ENCODE measurements at regions not wholly inside any gene's neighbourhood (a gene's known extent, or its start where the extent isn't known, plus 50 kb on each side); places are given as distances from the start of the nearest gene placed in this dataset.

DNA sequence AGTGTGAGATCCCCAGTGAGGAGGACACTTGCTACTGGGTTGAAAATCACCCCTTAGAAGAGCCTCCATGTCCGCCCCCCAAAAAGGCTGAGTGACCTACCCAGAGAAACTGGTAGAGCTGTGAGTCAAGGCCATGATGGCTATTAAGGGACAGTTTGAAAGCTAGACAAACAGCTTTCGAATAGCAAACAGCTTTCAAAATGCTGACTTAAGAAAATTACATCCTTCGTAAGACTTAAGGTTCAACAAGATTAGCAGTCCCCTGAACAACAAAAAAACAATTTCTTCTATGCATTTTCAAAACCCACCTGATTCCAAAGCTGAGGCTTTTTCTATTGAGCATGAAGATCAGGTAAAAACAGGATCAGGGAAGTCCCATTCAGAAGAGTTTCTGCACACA, 269.7 kb upstream of the SOX2 start:
- DNase-seq (ENCODE audit: low spot score): no peak

DNA sequence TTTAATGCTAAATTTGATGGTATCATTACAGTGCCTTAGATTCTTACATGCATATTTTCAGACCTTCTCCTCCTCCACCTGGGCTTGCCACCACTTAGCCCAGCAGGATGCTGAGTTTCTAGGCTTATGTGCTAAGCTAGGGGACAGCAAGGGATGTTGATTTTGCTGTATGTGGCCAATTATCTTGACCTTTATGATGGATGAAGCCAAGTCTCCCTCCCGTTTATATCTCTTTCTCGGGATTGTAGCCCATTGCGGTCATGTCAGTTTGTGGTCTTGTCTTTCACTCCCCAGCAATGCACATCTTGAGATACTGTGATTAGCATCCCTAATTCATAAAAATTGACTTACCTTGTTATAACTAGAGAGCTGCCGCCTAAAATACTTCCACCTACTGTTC, 278.7 kb upstream of the SOX2 start:
- no peak for DNase-seq (ENCODE audit: low spot score)

- DNase-seq (ENCODE audit: low spot score): no peak
These were observed 280.0 kb upstream of the SOX2 start for GRCh38 chr3:181431748-181432147.

DNA sequence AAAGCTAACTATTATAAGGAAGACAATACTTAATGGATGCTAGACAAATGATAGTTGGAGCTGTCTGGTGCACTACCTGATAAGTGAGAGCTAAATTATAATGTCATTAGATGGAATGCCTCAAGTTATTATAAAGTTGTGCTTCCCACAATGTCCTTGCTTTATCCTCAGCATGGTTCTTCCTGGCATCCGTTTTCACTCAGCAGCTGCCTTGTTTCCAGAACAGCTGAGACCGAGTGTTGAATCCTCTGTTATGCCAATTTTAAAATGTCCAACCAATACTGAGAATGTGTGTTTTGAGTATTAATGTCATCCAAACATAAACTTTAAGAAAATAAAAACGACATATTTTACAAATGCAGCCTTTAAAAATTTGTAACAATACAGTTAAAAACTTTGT, 286.7 kb upstream of the SOX2 start:
- DNase-seq (ENCODE audit: low spot score): no peak

- no peak for DNase-seq (ENCODE audit: low spot score)
These were observed 293.5 kb upstream of the SOX2 start for GRCh38 chr3:181418233-181418632.

GRCh38 chr3:181417748-181418147, 294.0 kb upstream of the SOX2 start:
- no peak for DNase-seq (ENCODE audit: low spot score)

DNA sequence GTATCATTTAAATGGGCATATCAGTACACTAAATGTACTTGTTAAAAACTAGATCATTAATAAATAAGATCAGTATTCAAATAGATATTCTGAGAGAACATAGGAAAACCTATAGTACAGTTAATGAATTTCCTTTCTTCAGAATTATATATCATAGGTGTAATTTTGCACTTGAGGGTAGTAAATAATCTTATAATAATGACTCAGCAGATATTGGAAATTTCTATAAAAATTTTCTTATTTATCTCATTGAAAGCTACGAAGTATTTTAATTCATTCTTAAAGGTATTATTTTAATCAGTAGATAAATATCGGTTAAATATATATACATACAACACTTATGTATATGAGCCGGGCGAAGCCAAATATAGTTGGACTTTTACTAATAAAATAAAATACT, 300.9 kb upstream of the SOX2 start:
- no peak for DNase-seq (ENCODE audit: low spot score)

DNA sequence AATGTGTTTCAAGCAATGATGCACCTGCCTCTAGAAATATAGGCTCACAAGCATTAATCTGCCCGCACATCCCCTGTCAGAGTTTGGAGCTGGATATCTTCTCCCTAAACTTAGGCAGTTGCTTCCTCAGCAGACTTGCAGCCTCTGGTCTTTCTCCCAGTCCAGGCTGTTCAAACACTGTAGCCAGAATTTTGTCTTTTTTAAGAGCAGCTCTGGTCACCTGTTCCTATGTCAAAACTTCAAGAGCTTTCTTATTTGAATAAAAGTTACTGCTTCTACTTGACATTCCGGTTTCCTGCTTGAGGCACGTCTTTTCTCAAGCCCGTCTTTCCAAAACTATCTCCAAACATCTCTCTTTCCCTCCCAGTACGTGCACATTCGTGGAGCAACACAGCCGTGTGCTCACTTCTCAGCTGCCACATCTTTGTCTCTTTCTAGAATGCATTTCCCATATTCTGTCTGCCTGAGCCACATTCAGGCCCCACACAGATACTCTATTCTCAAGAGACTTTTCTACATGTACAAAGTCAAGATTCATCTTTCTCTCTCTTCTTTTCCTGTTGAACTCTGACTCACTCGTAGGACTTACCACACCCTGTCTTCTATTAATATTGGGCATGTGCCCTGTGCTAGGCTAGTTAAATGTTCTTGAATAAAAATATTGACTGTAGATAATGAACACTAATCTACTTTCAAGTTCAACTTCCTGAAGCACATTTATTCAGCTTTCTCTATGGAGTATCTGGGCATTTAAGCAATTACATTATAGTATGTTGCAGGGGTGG, 307.7 kb upstream of the SOX2 start:
- no peak for DNase-seq (ENCODE audit: low spot score)

DNA sequence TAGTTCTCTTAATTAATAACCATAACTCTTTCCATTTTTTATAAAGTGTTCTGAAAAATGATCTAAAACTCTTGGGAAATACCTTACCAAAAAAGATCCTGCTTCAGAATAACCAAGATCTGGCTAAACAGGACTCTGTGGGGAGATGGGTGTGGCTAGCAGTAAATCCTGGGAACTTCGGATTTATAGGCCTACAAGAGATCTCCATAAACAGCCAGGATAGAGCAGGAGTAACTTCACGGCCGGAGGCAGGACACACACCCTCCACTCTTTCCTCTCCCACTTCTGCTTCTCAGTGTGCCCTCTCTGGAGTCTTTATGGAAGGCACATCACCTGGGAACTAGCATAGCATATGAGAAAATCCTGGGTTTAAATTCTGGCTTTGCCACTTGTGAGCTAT, 309.4 kb upstream of the SOX2 start:
- DNase-seq (ENCODE audit: low spot score): no peak

DNA sequence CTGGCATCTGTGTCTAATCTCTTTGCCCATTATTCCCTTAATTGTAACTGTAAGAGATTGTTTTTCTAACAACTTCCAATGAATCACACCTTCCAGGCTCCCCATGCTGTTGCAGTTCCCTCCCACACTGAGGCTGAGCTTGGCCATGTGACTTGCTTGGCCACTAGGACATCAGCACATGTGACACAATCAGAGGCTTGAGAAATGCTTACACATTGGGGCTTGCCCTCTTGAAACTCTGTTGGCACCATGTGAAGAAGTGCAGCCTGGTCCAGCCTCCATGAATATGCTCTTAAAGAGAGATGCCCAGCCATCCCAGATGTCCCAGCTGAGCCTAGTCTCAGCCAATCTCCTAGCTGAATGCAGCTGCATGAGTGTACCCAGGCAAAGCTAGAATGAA, 326.8 kb upstream of the SOX2 start:
- no peak for DNase-seq (ENCODE audit: low spot score)

- DNase-seq (ENCODE audit: low spot score): no peak
These were observed 328.0 kb upstream of the SOX2 start for GRCh38 chr3:181383760-181384159.

DNA sequence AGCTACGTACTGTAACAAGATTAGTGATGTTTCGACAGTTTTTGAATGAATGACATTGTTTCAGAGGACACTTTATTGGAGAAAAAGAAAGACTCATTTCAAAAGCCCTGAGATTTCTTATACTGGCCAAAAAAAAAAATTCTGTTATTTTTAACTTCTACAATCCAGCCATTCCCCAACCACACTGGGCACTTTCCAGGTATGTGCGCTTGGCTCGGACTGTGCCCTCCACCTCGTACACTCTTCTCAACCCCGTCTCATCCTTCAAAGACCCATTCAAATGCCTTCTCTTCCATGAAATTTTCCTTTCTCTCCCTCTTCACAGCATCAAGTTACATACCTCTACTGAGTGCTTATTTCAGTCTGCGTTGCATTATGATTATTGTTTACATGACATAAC, 328.5 kb upstream of the SOX2 start:
- no peak for DNase-seq (ENCODE audit: low spot score)

DNA sequence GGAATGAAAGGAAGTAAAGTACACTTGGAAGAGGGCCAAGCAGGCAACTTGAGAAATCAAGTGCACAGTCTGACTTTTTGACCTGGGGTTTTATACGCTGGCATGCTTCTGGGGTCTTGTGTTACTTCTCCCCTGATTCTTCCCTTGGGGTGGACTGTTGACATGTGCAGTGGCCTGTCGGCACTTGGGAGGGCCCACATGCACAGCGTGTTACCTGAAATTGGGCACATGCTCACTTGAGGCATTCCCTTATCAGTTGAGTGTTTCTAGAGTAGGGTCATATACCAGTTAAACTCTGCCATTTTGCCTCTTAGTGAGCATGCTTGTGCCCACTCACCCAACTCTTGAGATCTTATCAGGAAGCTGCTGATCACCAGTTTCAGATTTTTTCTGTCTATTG, 329.1 kb upstream of the SOX2 start:
- DNase-seq (ENCODE audit: low spot score): no peak

- no peak for DNase-seq (ENCODE audit: low spot score)
These were observed 332.4 kb upstream of the SOX2 start for GRCh38 chr3:181379278-181379677.

DNA sequence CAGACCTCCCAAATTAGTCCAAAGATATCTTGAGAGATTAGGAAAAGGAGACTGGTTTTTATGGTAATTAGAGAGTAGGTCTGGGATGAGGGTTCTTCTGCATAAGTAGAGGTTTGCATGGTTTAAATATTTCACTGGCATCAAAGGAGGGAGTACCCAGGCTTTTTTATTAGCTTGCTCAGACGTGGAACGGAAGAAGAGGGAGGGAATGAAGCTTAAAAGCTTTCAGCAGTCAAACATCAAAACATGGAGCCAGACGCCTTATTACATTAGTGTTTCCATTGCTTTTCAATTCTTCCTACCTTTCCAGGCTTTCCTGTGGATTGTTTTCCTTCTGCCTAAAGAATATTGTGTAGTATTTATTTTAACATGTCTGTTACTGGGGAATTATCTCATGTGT, 342.1 kb upstream of the SOX2 start:
- no peak for DNase-seq (ENCODE audit: low spot score)

GRCh38 chr3:181363231-181363630, 348.5 kb upstream of the SOX2 start:
- no peak for DNase-seq (ENCODE audit: low spot score)

GRCh38 chr3:181362378-181362777, 349.3 kb upstream of the SOX2 start:
- DNase-seq (ENCODE audit: low spot score): no peak

DNA sequence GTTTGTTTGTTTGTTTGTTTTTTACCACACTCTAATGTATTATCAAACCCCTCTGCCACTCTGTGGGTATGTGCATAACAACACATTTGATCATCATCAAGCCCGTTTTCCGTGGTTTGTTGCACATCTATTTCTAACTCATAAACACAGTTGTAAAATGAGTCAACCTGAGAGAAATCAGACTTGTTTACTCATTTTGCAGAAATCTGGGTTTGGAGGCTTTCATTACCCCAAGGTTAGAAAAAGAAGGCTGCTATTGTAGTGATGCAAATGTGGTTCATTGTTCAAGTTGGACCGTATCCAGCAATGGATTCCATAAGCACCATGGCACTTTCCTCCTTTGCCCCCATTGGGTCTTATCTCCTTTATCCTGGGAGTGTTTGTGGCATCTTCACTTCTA, 353.2 kb upstream of the SOX2 start:
- DNase-seq (ENCODE audit: low spot score): no peak

GRCh38 chr3:181358060-181358459, 353.7 kb upstream of the SOX2 start:
- no peak for DNase-seq (ENCODE audit: low spot score)

DNA sequence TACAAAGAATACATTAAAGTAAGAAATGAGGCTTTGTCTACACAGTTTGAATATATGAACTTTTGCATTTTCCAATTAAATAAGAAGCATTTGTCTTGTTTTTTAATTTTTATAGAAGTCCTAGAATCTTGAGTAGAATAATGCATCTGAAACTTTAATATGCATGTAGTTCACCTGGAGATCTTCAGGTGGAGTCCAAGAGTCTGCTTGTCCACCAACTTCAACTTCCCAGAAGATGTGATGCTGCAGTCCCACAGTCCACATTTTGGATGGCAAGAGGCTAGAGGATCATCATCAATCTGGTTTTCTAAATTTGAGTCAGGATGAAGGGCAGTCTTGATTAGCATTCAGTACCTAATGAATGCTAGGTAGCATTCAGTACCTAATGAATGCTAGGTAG, 357.6 kb upstream of the SOX2 start:
- no peak for DNase-seq (ENCODE audit: low spot score)

- DNase-seq (ENCODE audit: low spot score): no peak
These were observed 354.8 kb upstream of the DNAJC19 start for GRCh38 chr3:181344331-181344730.

GRCh38 chr3:181336597-181336996, 347.1 kb upstream of the DNAJC19 start:
- DNase-seq (ENCODE audit: low spot score): no peak

DNA sequence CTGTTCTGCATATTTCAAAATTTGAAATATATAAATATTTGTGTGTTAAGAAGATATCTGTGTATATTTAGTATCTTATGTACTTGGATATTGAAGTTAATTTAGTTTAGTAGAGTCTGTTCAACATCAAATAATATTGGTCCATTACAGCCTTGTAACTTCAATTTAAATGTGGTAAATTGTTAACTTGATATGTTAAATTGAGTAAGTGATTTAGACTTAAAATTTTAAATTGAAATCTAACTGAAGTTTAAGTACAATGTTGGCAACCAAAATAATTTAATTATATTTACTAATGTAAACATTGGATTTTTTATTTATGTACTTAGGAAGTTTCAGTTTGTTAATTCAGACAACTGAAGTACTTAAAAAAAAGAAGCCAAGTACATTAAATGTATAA, 343.9 kb upstream of the DNAJC19 start:
- no peak for DNase-seq (ENCODE audit: low spot score)

DNA sequence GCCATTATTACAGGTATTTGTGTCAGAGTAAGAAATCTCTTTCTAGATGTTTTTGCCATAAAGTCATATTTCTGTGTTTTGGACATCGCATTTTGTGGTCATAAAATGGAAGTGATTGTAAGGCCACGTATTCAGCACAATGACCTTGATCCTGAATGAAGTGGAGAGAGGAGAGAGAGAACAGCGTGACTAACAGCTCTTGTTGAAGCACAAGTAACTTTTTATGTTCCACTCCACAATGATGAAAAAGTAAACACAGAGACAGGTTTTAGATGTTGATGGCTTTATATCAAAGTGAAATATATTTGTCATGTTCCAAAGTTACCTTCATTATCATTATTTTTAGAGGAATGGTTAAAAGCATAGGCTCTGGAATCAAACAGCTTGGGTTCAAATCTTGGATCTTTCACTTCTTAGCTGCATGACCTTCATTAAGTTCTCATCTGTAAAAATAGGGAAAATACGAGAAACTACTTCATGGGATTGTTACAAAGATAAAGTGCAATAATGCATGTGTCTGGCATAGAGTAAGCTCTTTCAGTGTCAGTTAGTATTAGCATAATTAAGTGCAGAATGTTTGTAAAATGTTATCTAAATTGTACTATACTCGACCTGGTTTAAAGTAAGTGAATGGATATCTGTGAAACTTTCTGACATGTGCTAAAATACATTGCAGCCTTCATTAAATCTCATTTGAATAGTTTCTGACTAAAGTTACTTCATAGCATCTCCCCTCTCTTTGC, 341.5 kb upstream of the DNAJC19 start:
- no peak for DNase-seq (ENCODE audit: low spot score)

Measured in left forelimb (tissue), 1 donor.